MCF 10A (cell line): ENCODE measurements at regions not wholly inside any gene's neighbourhood (a gene's known extent, or its start where the extent isn't known, plus 50 kb on each side); places are given as distances from the start of the nearest gene placed in this dataset.

Experiments used
- BruUV-seq: library from RNA; stranded (reverse); fragments of 400-500 nt; replicated peaks from 2 replicates; lab custom pipeline; 2021; lab: Mats Ljungman, UMichigan
- CTCF ChIA-PET: fragments of 300-600 bp; sonication (Branson Sonifier 250); formaldehyde crosslinking; extraction: SDS; loops from one replicate; lab custom pipeline; 2021; ENCODE audit warnings: antibody characterized with exemption, inconsistent platforms; lab: Yijun Ruan, JAX
- POLR2A ChIA-PET: fragments of 300-600, 350-650 bp; sonication (Branson Sonifier 250); formaldehyde crosslinking; extraction: SDS; loops from one replicate; lab custom pipeline; 2020; ENCODE audit warnings: antibody characterized with exemption, inconsistent platforms; lab: Yijun Ruan, JAX
- DNase-seq: peaks from one replicate; pipeline ENCODE4 v3.0.0-alpha.2; 2018; ENCODE audit not compliant: unreplicated experiment
- H3K27ac Mint-ChIP-seq: one replicate; pipeline ENCODE4 v1.8.0; 2022; ENCODE audit warnings: mild to moderate bottlenecking, low read depth, mixed read lengths; ENCODE audit not compliant: unreplicated experiment
- H3K27me3 Mint-ChIP-seq: one replicate; pipeline ENCODE4 v1.8.0; 2022; ENCODE audit warnings: mixed read lengths; ENCODE audit not compliant: insufficient read depth, unreplicated experiment
- H3K36me3 Mint-ChIP-seq: one replicate; pipeline ENCODE4 v1.8.0; 2022; ENCODE audit warnings: mild to moderate bottlenecking, moderate library complexity, mixed read lengths; ENCODE audit not compliant: insufficient read depth, unreplicated experiment
- H3K4me1 Mint-ChIP-seq: one replicate; pipeline ENCODE4 v1.8.0; 2022; ENCODE audit warnings: mixed read lengths; ENCODE audit not compliant: insufficient read depth, unreplicated experiment
- H3K4me3 Mint-ChIP-seq: one replicate; pipeline ENCODE4 v1.8.0; 2022; ENCODE audit warnings: mild to moderate bottlenecking, moderate library complexity, mixed read lengths; ENCODE audit not compliant: unreplicated experiment
- H3K9me3 Mint-ChIP-seq: one replicate; pipeline ENCODE4 v1.8.0; 2022; ENCODE audit warnings: mixed read lengths; ENCODE audit not compliant: unreplicated experiment
- intact Hi-C: fragments of 100-400 bp; cut with micrococcal nuclease; formaldehyde crosslinking; loops from 2 replicates; pipeline ENCODE4 v1.14.1; 2022
- TF ChIP-seq, protein P1 (sequence below): fragments of 200-600 bp; IDR thresholded peaks from one replicate; pipeline ENCODE4 v1.8.0; 2022; ENCODE audit warnings: antibody characterized with exemption, mild to moderate bottlenecking; ENCODE audit not compliant: unreplicated experiment

DNA sequence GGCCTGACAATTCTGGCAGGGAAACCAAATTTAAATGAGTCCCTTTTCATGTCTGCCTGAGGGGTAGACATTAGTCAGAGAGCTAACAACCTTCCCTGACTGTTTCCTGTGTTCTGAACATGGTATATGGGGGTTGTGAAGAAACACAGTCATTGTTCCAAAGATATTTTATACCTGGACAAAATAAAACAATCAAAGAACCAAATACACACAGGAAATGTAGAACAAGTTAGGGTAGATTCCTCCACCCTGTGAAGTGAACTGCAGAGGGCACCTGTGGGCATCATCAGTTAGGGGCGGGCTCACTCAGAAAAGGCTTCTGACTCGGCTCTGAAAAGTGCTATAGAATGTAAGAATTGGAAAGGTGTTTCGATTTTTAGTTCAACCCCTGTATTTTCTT lies 231.9 kb upstream of the CADM1 start:
- ChIA-PET CTCF (no interaction called here), POLR2A (no interaction called here)
- Mint-ChIP-seq H3K27ac (no peak overlapping the region), H3K4me3 (no peak overlapping the region), H3K27me3 (no peaks in the 10 kb centered on the region), H3K4me1 (no peaks in the 10 kb centered on the region), H3K36me3 (no peaks in the 10 kb centered on the region), H3K9me3 (no peaks in the 10 kb centered on the region)
- BruUV-seq = no TSS peak
- no peak for DNase-seq
- TF ChIP-seq, protein P1, sequence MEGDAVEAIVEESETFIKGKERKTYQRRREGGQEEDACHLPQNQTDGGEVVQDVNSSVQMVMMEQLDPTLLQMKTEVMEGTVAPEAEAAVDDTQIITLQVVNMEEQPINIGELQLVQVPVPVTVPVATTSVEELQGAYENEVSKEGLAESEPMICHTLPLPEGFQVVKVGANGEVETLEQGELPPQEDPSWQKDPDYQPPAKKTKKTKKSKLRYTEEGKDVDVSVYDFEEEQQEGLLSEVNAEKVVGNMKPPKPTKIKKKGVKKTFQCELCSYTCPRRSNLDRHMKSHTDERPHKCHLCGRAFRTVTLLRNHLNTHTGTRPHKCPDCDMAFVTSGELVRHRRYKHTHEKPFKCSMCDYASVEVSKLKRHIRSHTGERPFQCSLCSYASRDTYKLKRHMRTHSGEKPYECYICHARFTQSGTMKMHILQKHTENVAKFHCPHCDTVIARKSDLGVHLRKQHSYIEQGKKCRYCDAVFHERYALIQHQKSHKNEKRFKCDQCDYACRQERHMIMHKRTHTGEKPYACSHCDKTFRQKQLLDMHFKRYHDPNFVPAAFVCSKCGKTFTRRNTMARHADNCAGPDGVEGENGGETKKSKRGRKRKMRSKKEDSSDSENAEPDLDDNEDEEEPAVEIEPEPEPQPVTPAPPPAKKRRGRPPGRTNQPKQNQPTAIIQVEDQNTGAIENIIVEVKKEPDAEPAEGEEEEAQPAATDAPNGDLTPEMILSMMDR = no peak
- intact Hi-C loops = no loop called here

GRCh38 chr11:115724666-115725065 lies 220.5 kb upstream of the CADM1 start:
- ChIA-PET POLR2A (no interaction called here), CTCF (no interaction called here)
- Mint-ChIP-seq H3K9me3 (no peaks in the 10 kb centered on the region), H3K4me1 (no peaks in the 10 kb centered on the region), H3K36me3 (no peaks in the 10 kb centered on the region), H3K4me3 (no peak overlapping the region), H3K27ac (no peak overlapping the region), H3K27me3 (no peaks in the 10 kb centered on the region)
- BruUV-seq = no TSS peak
- no peak for DNase-seq
- intact Hi-C loops = no loop called here
- TF ChIP-seq, protein P1 = no peak

- POLR2A ChIA-PET = no interaction called here
- no peaks in the 10 kb centered on the region for H3K27me3 Mint-ChIP-seq
- H3K9me3 Mint-ChIP-seq = no peaks in the 10 kb centered on the region
- no peaks in the 10 kb centered on the region for H3K36me3 Mint-ChIP-seq
- H3K27ac Mint-ChIP-seq = no peak overlapping the region
- intact Hi-C loops = no loop called here
- no peaks in the 10 kb centered on the region for H3K4me1 Mint-ChIP-seq
- BruUV-seq = no TSS peak
- no peak for DNase-seq
- H3K4me3 Mint-ChIP-seq = no peak overlapping the region
- CTCF ChIA-PET = no interaction called here
- TF ChIP-seq, protein P1 = no peak
Observed at GRCh38 chr11:115722711-115723110, 218.5 kb upstream of the CADM1 start.

DNA sequence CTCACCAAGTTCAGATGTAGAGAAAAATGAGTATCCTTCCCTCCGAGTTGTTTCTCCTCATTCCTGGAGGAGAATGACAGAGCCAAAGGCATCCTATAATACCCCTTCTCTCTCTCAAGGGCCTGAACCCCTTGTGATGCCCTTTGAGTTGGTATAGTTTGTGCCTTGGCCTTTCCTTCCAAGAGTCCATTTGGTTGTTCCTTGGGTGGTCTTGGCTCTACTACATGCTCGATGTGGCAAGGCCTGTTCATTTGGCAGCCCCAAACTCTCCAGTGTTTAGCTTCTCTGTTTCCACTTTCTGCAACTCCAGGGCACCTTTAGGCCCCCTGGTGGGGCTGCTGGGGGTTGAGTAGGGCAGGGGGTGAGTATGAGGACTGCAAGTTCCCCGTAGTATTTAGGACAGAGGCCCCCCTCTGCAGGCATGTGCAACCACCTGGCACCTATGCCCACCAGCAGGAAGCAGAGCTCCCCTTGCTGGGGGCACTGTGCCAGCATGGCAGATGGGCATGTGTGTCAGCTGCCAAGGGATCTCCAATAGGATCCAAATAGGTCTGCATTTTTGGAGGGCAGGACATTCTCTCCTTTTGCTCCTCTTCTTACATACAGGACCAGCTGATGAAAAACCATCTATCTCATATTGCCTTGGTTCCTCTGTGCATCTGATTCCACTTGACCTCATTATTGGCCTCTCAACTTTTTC lies 217.2 kb upstream of the CADM1 start:
- Mint-ChIP-seq H3K4me3 (no peak overlapping the region), H3K36me3 (no peaks in the 10 kb centered on the region), H3K4me1 (no peaks in the 10 kb centered on the region), H3K9me3 (no peaks in the 10 kb centered on the region), H3K27ac (no peak overlapping the region), H3K27me3 (no peaks in the 10 kb centered on the region)
- intact Hi-C loops = no loop called here
- no peak for DNase-seq
- ChIA-PET CTCF (interaction anchor here (0.6 to 0.9 kb wide), 2 partner anchors 15 to 365 kb away, joined by 3 to 4 read pairs; no protein-coding TSS in a partner anchor), POLR2A (no interaction called here)
- BruUV-seq = no TSS peak
- TF ChIP-seq, protein P1 = no peak
